ENCODE measurements at regions not wholly inside any gene's neighbourhood (a gene's known extent, or its start where the extent isn't known, plus 50 kb on each side); places are given as distances from the start of the nearest gene placed in this dataset.
A peak's percentile ranks its signal among the peaks of the same experiment; 100 is the strongest.

GRCh38 chr2:9703085-9703678, 72.4 kb upstream of the YWHAQ start:
- TF ChIP-seq CTCF (IDR thresholded peaks at IDR 0.05; ENCODE audit: low read depth, low read length): no peak
- Histone ChIP-seq H3K4me1 (ENCODE audit: low read depth) (no peaks in the 10 kb centered on the region), H3K27me3 (no peaks in the 10 kb centered on the region), H3K9me3 (ENCODE audit: low read depth) (no peaks in the 10 kb centered on the region), H3K36me3 (no peaks in the 10 kb centered on the region), H3K4me3 (no peak overlapping the region), H3K27ac (no peak overlapping the region)
- peak in 1 of 2 donors; percentile 85 for DNase-seq (ENCODE audit: low read depth in 1 of 2, low spot score in 1 of 2)

GRCh38 chr2:9703701-9704221, 73.0 kb upstream of the YWHAQ start:
- peak in 1 of 2 donors; percentile 75 for DNase-seq (ENCODE audit: low read depth in 1 of 2, low spot score in 1 of 2)
- no peaks in the 10 kb centered on the region for H3K27me3 ChIP-seq
- no peaks in the 10 kb centered on the region for H3K4me1 ChIP-seq (ENCODE audit: low read depth)
- no peaks in the 10 kb centered on the region for H3K9me3 ChIP-seq (ENCODE audit: low read depth)
- H3K36me3 ChIP-seq: no peaks in the 10 kb centered on the region
- H3K27ac ChIP-seq: no peak overlapping the region
- no peak overlapping the region for H3K4me3 ChIP-seq
- peak; percentile 2 for TF ChIP-seq CTCF (IDR thresholded peaks at IDR 0.05; ENCODE audit: low read depth, low read length)

GRCh38 chr2:9704600-9704999, 73.8 kb upstream of the YWHAQ start:
- no peak for TF ChIP-seq CTCF (IDR thresholded peaks at IDR 0.05; ENCODE audit: low read depth, low read length)
- H3K27ac ChIP-seq: no peak overlapping the region
- no peaks in the 10 kb centered on the region for H3K9me3 ChIP-seq (ENCODE audit: low read depth)
- no peaks in the 10 kb centered on the region for H3K4me1 ChIP-seq (ENCODE audit: low read depth)
- H3K4me3 ChIP-seq: no peak overlapping the region
- DNase-seq (ENCODE audit: low read depth in 1 of 2, low spot score in 1 of 2): no peak
- H3K27me3 ChIP-seq: no peaks in the 10 kb centered on the region
- no peaks in the 10 kb centered on the region for H3K36me3 ChIP-seq

GRCh38 chr2:9705196-9705595, 74.4 kb upstream of the YWHAQ start:
- no peak for TF ChIP-seq CTCF (IDR thresholded peaks at IDR 0.05; ENCODE audit: low read depth, low read length)
- DNase-seq (ENCODE audit: low read depth in 1 of 2, low spot score in 1 of 2): no peak

GRCh38 chr2:9707008-9707407, 76.2 kb upstream of the YWHAQ start:
- DNase-seq (ENCODE audit: low read depth in 1 of 2, low spot score in 1 of 2): no peak
- Histone ChIP-seq H3K27me3 (no peaks in the 10 kb centered on the region), H3K36me3 (no peaks in the 10 kb centered on the region), H3K4me3 (no peak overlapping the region), H3K4me1 (ENCODE audit: low read depth) (no peaks in the 10 kb centered on the region), H3K27ac (no peak overlapping the region), H3K9me3 (ENCODE audit: low read depth) (no peaks in the 10 kb centered on the region)
- no peak for TF ChIP-seq CTCF (IDR thresholded peaks at IDR 0.05; ENCODE audit: low read depth, low read length)

More at GRCh38 chr2:9705196-9705595, 74.4 kb upstream of the YWHAQ start:
- no peaks in the 10 kb centered on the region for H3K27me3 ChIP-seq
- no peak overlapping the region for H3K27ac ChIP-seq
- H3K36me3 ChIP-seq: no peaks in the 10 kb centered on the region
- H3K4me3 ChIP-seq: no peak overlapping the region
- H3K4me1 ChIP-seq (ENCODE audit: low read depth): no peaks in the 10 kb centered on the region
- H3K9me3 ChIP-seq (ENCODE audit: low read depth): no peaks in the 10 kb centered on the region

Measured in cardiac muscle cell (in vitro differentiated cells and primary cell).